ENCODE measurements at regions not wholly inside any gene's neighbourhood (a gene's known extent, or its start where the extent isn't known, plus 50 kb on each side); places are given as distances from the start of the nearest gene placed in this dataset.
"Not testable (repeated sequence)": the region's sequence is repeated elsewhere in the genome, so short reads cannot be mapped to it uniquely, and the experiment has no call there.

- 92 to 98% (median 95%) methylated on average over 2 of the region's 2 CpGs for WGBS, 3 donors
- no peaks in the 10 kb centered on the region for H3K4me1 ChIP-seq (ENCODE audit: insufficient read depth)
- TF ChIP-seq POLR2A (IDR thresholded peaks at IDR 0.05) (no peak), EP300 (IDR thresholded peaks at IDR 0.05) (no peak)
- TF ChIP-seq, protein P1, sequence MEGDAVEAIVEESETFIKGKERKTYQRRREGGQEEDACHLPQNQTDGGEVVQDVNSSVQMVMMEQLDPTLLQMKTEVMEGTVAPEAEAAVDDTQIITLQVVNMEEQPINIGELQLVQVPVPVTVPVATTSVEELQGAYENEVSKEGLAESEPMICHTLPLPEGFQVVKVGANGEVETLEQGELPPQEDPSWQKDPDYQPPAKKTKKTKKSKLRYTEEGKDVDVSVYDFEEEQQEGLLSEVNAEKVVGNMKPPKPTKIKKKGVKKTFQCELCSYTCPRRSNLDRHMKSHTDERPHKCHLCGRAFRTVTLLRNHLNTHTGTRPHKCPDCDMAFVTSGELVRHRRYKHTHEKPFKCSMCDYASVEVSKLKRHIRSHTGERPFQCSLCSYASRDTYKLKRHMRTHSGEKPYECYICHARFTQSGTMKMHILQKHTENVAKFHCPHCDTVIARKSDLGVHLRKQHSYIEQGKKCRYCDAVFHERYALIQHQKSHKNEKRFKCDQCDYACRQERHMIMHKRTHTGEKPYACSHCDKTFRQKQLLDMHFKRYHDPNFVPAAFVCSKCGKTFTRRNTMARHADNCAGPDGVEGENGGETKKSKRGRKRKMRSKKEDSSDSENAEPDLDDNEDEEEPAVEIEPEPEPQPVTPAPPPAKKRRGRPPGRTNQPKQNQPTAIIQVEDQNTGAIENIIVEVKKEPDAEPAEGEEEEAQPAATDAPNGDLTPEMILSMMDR (IDR thresholded peaks at IDR 0.05) = no peak
- intact Hi-C loops (cut with DNase I) = no loop called here
- no peak overlapping the region for H3K27ac ChIP-seq
- H3K4me3 ChIP-seq = no peak overlapping the region
- H3K27me3 ChIP-seq = no peaks in the 10 kb centered on the region
- no peaks in the 10 kb centered on the region for H3K9me3 ChIP-seq
- no peak for DNase-seq
- no peaks in the 10 kb centered on the region for H3K36me3 ChIP-seq
Observed at GRCh38 chr4:67396008-67396407, 149.3 kb downstream of the CENPC start.

DNA sequence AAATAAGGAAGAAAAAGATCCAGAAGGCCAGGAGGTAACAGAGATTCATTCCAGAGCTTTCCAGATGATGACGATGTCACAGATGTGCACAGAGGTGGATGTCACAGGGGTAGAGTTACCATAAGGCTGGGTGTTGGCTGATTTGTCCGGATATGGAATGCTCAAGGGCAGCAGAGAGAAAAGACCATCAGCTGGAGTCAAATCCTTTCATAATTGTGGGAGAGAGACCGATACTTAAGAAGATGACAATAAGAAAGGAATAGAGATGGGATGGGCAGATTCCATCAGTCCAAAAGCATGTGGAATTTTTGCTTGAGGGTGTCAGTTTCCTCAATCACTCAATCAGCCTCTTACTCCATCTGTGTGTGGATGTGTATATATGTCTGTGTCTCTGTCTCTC lies 150.4 kb downstream of the CENPC start:
- intact Hi-C loops (cut with DNase I) = no loop called here
- Histone ChIP-seq H3K4me1 (ENCODE audit: insufficient read depth) (no peaks in the 10 kb centered on the region), H3K9me3 (no peaks in the 10 kb centered on the region), H3K4me3 (no peak overlapping the region), H3K36me3 (no peaks in the 10 kb centered on the region), H3K27me3 (no peaks in the 10 kb centered on the region), H3K27ac (no peak overlapping the region)
- no peak for TF ChIP-seq POLR2A (IDR thresholded peaks at IDR 0.05)
- TF ChIP-seq, protein P1 (IDR thresholded peaks at IDR 0.05) = no peak
- no peak for TF ChIP-seq EP300 (IDR thresholded peaks at IDR 0.05)
- no peak for DNase-seq
- WGBS, 3 donors = 58 to 74% (median 65%) methylated on average over 3 of the region's 3 CpGs

GRCh38 chr4:67393699-67394281 lies 151.5 kb downstream of the CENPC start:
- H3K27me3 ChIP-seq = no peaks in the 10 kb centered on the region
- H3K27ac ChIP-seq = no peak overlapping the region
- no peaks in the 10 kb centered on the region for H3K36me3 ChIP-seq
- no peak overlapping the region for H3K4me3 ChIP-seq
- DNase-seq = no peak
- TF ChIP-seq, protein P1 (IDR thresholded peaks at IDR 0.05) = no peak
- TF ChIP-seq POLR2A (IDR thresholded peaks at IDR 0.05) (no peak), EP300 (IDR thresholded peaks at IDR 0.05) (no peak)
- 49 to 55% (median 54%) methylated on average over 3 of the region's 3 CpGs for WGBS, 3 donors
- no peaks in the 10 kb centered on the region for H3K9me3 ChIP-seq
- H3K4me1 ChIP-seq (ENCODE audit: insufficient read depth) = no peaks in the 10 kb centered on the region
- intact Hi-C loops (cut with DNase I) = no loop called here

DNA sequence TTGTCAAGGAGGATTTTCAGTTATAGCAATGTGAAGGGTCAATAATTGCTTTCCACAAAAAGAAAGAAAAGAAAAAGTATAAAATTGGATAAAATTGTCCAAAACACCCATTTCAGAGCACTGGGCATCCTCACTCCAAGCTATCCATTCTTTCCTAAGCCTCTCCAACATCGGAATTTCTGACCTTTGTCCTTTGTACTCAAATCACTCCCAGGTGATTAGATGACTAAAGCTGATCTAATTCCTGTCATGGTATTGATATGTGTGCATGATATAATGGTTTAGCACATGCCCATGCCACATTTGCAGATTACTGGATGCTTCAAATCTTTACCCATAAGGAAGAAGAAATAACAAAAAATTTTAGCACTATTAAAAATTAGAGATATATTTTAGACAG lies 152.3 kb downstream of the CENPC start:
- Histone ChIP-seq H3K27ac (no peak overlapping the region), H3K9me3 (no peaks in the 10 kb centered on the region), H3K4me1 (ENCODE audit: insufficient read depth) (no peaks in the 10 kb centered on the region), H3K36me3 (no peaks in the 10 kb centered on the region), H3K4me3 (no peak overlapping the region), H3K27me3 (no peaks in the 10 kb centered on the region)
- intact Hi-C loops (cut with DNase I) = no loop called here
- DNase-seq = no peak
- 42 to 56% (median 44%) methylated on average over 1 of the region's 1 CpG for WGBS, 3 donors
- TF ChIP-seq, protein P1 (IDR thresholded peaks at IDR 0.05) = no peak
- TF ChIP-seq POLR2A (IDR thresholded peaks at IDR 0.05) (no peak), EP300 (IDR thresholded peaks at IDR 0.05) (no peak)

DNA sequence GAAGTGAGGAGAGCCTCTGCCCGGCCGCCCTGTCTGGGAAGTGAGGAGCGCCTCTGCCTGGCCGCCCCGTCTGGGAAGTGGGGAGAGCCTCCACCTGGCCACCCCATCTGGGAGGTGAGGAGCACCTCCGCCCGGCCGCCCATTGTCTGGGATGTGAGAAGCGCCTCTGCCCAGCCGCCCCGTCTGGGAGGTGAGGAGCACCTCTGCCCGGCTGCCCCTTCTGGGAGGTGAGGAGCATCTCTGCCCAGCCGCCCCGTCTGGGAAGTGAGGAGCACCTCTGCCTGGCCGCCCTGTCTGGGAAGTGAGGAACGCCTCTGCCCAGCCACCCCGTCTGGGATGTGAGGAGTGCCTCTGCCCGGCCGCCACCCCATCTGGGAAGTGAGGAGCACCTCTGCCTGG lies 163.9 kb downstream of the CENPC start:
- H3K36me3 ChIP-seq; H3K9me3 ChIP-seq; intact Hi-C loops (cut with DNase I); H3K27me3 ChIP-seq; H3K4me1 ChIP-seq (ENCODE audit: insufficient read depth); H3K4me3 ChIP-seq; DNase-seq; H3K27ac ChIP-seq: not testable (repeated sequence)
- WGBS, 3 donors = 87 to 95% (median 93%) methylated on average over 12 to 19 of the region's 19 CpGs

- H3K9me3 ChIP-seq; H3K36me3 ChIP-seq; intact Hi-C loops (cut with DNase I); DNase-seq; H3K27ac ChIP-seq; H3K27me3 ChIP-seq; H3K4me3 ChIP-seq; H3K4me1 ChIP-seq (ENCODE audit: insufficient read depth): not testable (repeated sequence)
- WGBS, 3 donors = 83 to 97% (median 91%) methylated on average over 26 to 34 of the region's 34 CpGs
Observed at GRCh38 chr4:67380702-67381405, 164.4 kb downstream of the CENPC start.

Data from ovary (tissue), 7 donors.